Neuron (in vitro differentiated cells): ENCODE measurements at regions not wholly inside any gene's neighbourhood (a gene's known extent, or its start where the extent isn't known, plus 50 kb on each side); places are given as distances from the start of the nearest gene placed in this dataset.

ENCODE experiments used
- H2AFZ ChIP-seq: one replicate; pipeline ENCODE4 v1.6.1; 2013; ENCODE audit warnings: low read depth, mild to moderate bottlenecking, inconsistent platforms, low read length, moderate library complexity
- H3K27me3 ChIP-seq: one replicate; pipeline ENCODE4 v1.6.1; 2013; ENCODE audit warnings: low read length; ENCODE audit not compliant: insufficient read depth
- H3K36me3 ChIP-seq: one replicate; pipeline ENCODE4 v1.6.1; 2013; ENCODE audit warnings: low read length; ENCODE audit not compliant: insufficient read depth
- H3K4me1 ChIP-seq: one replicate; pipeline ENCODE4 v1.6.1; 2013; ENCODE audit warnings: low read length; ENCODE audit not compliant: insufficient read depth
- H3K4me3 ChIP-seq: 2 replicates; pipeline ENCODE4 v1.5.1; 2013; ENCODE audit warnings: mild to moderate bottlenecking, low read length, moderate library complexity
- H3K9me3 ChIP-seq: one replicate; pipeline ENCODE4 v1.6.1; 2013; ENCODE audit warnings: low read length

- Histone ChIP-seq H3K4me1 (no peaks in the 10 kb centered on the region), H3K27me3 (no peaks in the 10 kb centered on the region), H2AFZ (no peak overlapping the region), H3K4me3 (no peak overlapping the region), H3K9me3 (peaks cover 10% of the 10 kb centered on the region), H3K36me3 (no peaks in the 10 kb centered on the region)
These were observed 421.2 kb upstream of the DAB1 start for GRCh38 chr1:57845041-57845440.

- Histone ChIP-seq H2AFZ (no peak overlapping the region), H3K4me3 (no peak overlapping the region), H3K9me3 (peaks cover 10% of the 10 kb centered on the region), H3K4me1 (peaks cover 3% of the 10 kb centered on the region), H3K27me3 (no peaks in the 10 kb centered on the region), H3K36me3 (no peaks in the 10 kb centered on the region)
These were observed 420.6 kb upstream of the DAB1 start for GRCh38 chr1:57844382-57844980.

- H2AFZ ChIP-seq = no peak overlapping the region
- H3K4me3 ChIP-seq = no peak overlapping the region
- H3K36me3 ChIP-seq = no peaks in the 10 kb centered on the region
- H3K4me1 ChIP-seq = peaks cover 3% of the 10 kb centered on the region
- peaks cover 10% of the 10 kb centered on the region for H3K9me3 ChIP-seq
- H3K27me3 ChIP-seq = no peaks in the 10 kb centered on the region
These were observed 419.9 kb upstream of the DAB1 start for GRCh38 chr1:57843760-57844159.

- H3K36me3 ChIP-seq = no peaks in the 10 kb centered on the region
- H3K27me3 ChIP-seq = no peaks in the 10 kb centered on the region
- no peak overlapping the region for H2AFZ ChIP-seq
- peaks cover 10% of the 10 kb centered on the region for H3K9me3 ChIP-seq
- H3K4me3 ChIP-seq = no peak overlapping the region
- H3K4me1 ChIP-seq = peaks cover 3% of the 10 kb centered on the region
These were observed 415.7 kb upstream of the DAB1 start for GRCh38 chr1:57839526-57839925.

GRCh38 chr1:57839067-57839466 is 415.2 kb upstream of the DAB1 start:
- no peak overlapping the region for H3K4me3 ChIP-seq

GRCh38 chr1:57835620-57836019 is 411.8 kb upstream of the DAB1 start:
- Histone ChIP-seq H2AFZ (no peak overlapping the region), H3K9me3 (no peaks in the 10 kb centered on the region), H3K27me3 (no peaks in the 10 kb centered on the region), H3K4me3 (no peak overlapping the region), H3K4me1 (peaks cover 28% of the 10 kb centered on the region), H3K36me3 (no peaks in the 10 kb centered on the region)

More at GRCh38 chr1:57839067-57839466, 415.2 kb upstream of the DAB1 start:
- Histone ChIP-seq H3K9me3 (peaks cover 10% of the 10 kb centered on the region), H3K27me3 (no peaks in the 10 kb centered on the region), H3K36me3 (no peaks in the 10 kb centered on the region), H2AFZ (no peak overlapping the region), H3K4me1 (peaks cover 3% of the 10 kb centered on the region)

- Histone ChIP-seq H3K36me3 (no peaks in the 10 kb centered on the region), H3K4me1 (peaks cover 25% of the 10 kb centered on the region), H3K4me3 (no peak overlapping the region), H2AFZ (no peak overlapping the region), H3K27me3 (no peaks in the 10 kb centered on the region), H3K9me3 (no peaks in the 10 kb centered on the region)
These were observed 409.4 kb upstream of the DAB1 start for GRCh38 chr1:57833296-57833695.

- Histone ChIP-seq H3K36me3 (no peaks in the 10 kb centered on the region), H3K4me3 (no peak overlapping the region)
These were observed 408.8 kb upstream of the DAB1 start for GRCh38 chr1:57832612-57833011.

GRCh38 chr1:57831624-57832023 is 407.8 kb upstream of the DAB1 start:
- peaks cover 25% of the 10 kb centered on the region for H3K4me1 ChIP-seq
- no peaks in the 10 kb centered on the region for H3K27me3 ChIP-seq
- H2AFZ ChIP-seq = no peak overlapping the region
- no peaks in the 10 kb centered on the region for H3K9me3 ChIP-seq
- no peak overlapping the region for H3K4me3 ChIP-seq
- H3K36me3 ChIP-seq = no peaks in the 10 kb centered on the region

More at GRCh38 chr1:57832612-57833011, 408.8 kb upstream of the DAB1 start:
- H3K9me3 ChIP-seq = no peaks in the 10 kb centered on the region
- H3K27me3 ChIP-seq = no peaks in the 10 kb centered on the region
- no peak overlapping the region for H2AFZ ChIP-seq
- H3K4me1 ChIP-seq = peaks cover 25% of the 10 kb centered on the region

GRCh38 chr1:57826535-57826934 is 402.7 kb upstream of the DAB1 start:
- H3K9me3 ChIP-seq = no peaks in the 10 kb centered on the region
- H2AFZ ChIP-seq = no peak overlapping the region
- H3K4me1 ChIP-seq = peaks cover 6% of the 10 kb centered on the region
- no peaks in the 10 kb centered on the region for H3K27me3 ChIP-seq
- H3K36me3 ChIP-seq = no peaks in the 10 kb centered on the region
- H3K4me3 ChIP-seq = no peak overlapping the region

- Histone ChIP-seq H3K9me3 (no peaks in the 10 kb centered on the region), H3K4me3 (no peak overlapping the region), H2AFZ (no peak overlapping the region), H3K36me3 (no peaks in the 10 kb centered on the region), H3K27me3 (no peaks in the 10 kb centered on the region), H3K4me1 (peaks cover 7% of the 10 kb centered on the region)
These were observed 400.7 kb upstream of the DAB1 start for GRCh38 chr1:57824535-57824934.

- Histone ChIP-seq H3K9me3 (no peaks in the 10 kb centered on the region), H3K4me3 (no peak overlapping the region), H2AFZ (no peak overlapping the region), H3K27me3 (no peaks in the 10 kb centered on the region), H3K36me3 (no peaks in the 10 kb centered on the region), H3K4me1 (peaks cover 3% of the 10 kb centered on the region)
These were observed 396.7 kb upstream of the DAB1 start for GRCh38 chr1:57820356-57821095.

- H3K4me1 ChIP-seq = peaks cover 3% of the 10 kb centered on the region
- H3K4me3 ChIP-seq = no peak overlapping the region
- no peaks in the 10 kb centered on the region for H3K27me3 ChIP-seq
- H3K9me3 ChIP-seq = no peaks in the 10 kb centered on the region
- no peaks in the 10 kb centered on the region for H3K36me3 ChIP-seq
- no peak overlapping the region for H2AFZ ChIP-seq
These were observed 396.0 kb upstream of the DAB1 start for GRCh38 chr1:57819893-57820292.
